HCT116 (cell line): ENCODE measurements at regions not wholly inside any gene's neighbourhood (a gene's known extent, or its start where the extent isn't known, plus 50 kb on each side); places are given as distances from the start of the nearest gene placed in this dataset.

Experiments used
- ATAC-seq: fragments of 200-7000 bp; cut with Tn5 transposase; 2 replicates; pipeline ENCODE4 v1.9.1; 2020; ENCODE audit warnings: mild to moderate bottlenecking, moderate library complexity
- BruUV-seq: library from RNA; stranded (reverse); fragments of 400-500 nt; replicated peaks from 2 replicates; lab custom pipeline; 2021; lab: Mats Ljungman, UMichigan
- CTCF ChIA-PET: fragments of 300-600 bp; sonication (Branson Sonifier 250); formaldehyde crosslinking; loops from one replicate; lab custom pipeline; 2021; ENCODE audit warnings: antibody characterized with exemption; lab: Charles Lee
- POLR2A ChIA-PET: fragments of 300-600, 350-600 bp; sonication (Branson Sonifier 250); formaldehyde crosslinking; loops from one replicate; lab custom pipeline; 2021; ENCODE audit warnings: antibody characterized with exemption; lab: Charles Lee
- RAD21 ChIA-PET, 2 experiments: fragments of 300-600 bp; sonication (Branson Sonifier 250); formaldehyde crosslinking; loops; one replicate each; lab custom pipeline; 2023; ENCODE audit warnings: low total read pairs in 2 of 2; ENCODE audit not compliant: uncharacterized antibody in 2 of 2, unreplicated experiment in 2 of 2, low non-redundant PET in 1 of 2; lab: Charles Lee
- DNase-seq: peaks from one replicate; pipeline ENCODE4 v3.0.0-alpha.2; 2010; ENCODE audit warnings: low read depth, low spot score
- H2AFZ ChIP-seq: fragments of 200-600 bp; shearing (Covaris generic), sonication (generic); 2 replicates; pipeline ENCODE4 v1.6.1; 2017; ENCODE audit warnings: low read depth, mixed run types, mixed read lengths, antibody characterized with exemption, low read length; ENCODE audit not compliant: poor library complexity, severe bottlenecking
- H3K27ac ChIP-seq: 2 replicates; pipeline ENCODE4 v1.5.1; 2012; ENCODE audit warnings: low read depth, low read length
- H3K27me3 ChIP-seq: fragments of 200-600 bp; sonication (generic); 2 replicates; pipeline ENCODE4 v1.6.1; 2016; ENCODE audit warnings: mixed run types, low read length, mixed read lengths; ENCODE audit not compliant: insufficient read depth
- H3K36me3 ChIP-seq, 2 experiments: fragments of 200-500 bp in 1 of 2; fragments of 200-600 bp in 1 of 2; sonication (Bioruptor generic) in 1 of 2; sonication (generic) in 1 of 2; 2 replicates each; pipeline versions ENCODE4 v1.5.1 to v1.6.1; 2014 to 2016; ENCODE audit warnings: low read length in 2 of 2, inconsistent platforms in 1 of 2, mixed read lengths in 1 of 2, mixed run types in 1 of 2; ENCODE audit not compliant: insufficient read depth in 2 of 2, control insufficient read depth in 1 of 2
- H3K4me1 ChIP-seq, 2 experiments: fragments of 200-600 bp in 1 of 2; sonication (generic) in 1 of 2; 2 replicates each; pipeline versions ENCODE4 v1.5.1 to v1.6.1; 2012 to 2017; ENCODE audit warnings: low read length in 2 of 2, inconsistent platforms in 1 of 2, mild to moderate bottlenecking in 1 of 2, mixed read lengths in 1 of 2, mixed run types in 1 of 2, moderate library complexity in 1 of 2; ENCODE audit not compliant: insufficient read depth in 2 of 2, control insufficient read depth in 1 of 2
- H3K4me2 ChIP-seq: fragments of 200-600 bp; sonication (generic); 2 replicates; pipeline ENCODE4 v1.6.1; 2017; ENCODE audit warnings: mixed run types, low read length, mixed read lengths
- H3K4me3 ChIP-seq, 2 experiments: fragments of 200-600 bp in 1 of 2; sonication (generic) in 1 of 2; replicated peaks in 1 of 2; 2 replicates each; pipeline ENCODE4 v1.5.1; 2011 to 2016; ENCODE audit warnings: low read length in 2 of 2, control low read depth in 1 of 2, low read depth in 1 of 2, mild to moderate bottlenecking in 1 of 2, mixed read lengths in 1 of 2, mixed run types in 1 of 2
- H3K79me2 ChIP-seq: fragments of 200-600 bp; sonication (generic); 2 replicates; pipeline ENCODE4 v1.6.1; 2017; ENCODE audit warnings: mild to moderate bottlenecking, mixed run types, low read length, moderate library complexity, mixed read lengths; ENCODE audit not compliant: insufficient read depth
- H3K9ac ChIP-seq: fragments of 200-600 bp; sonication (generic); 2 replicates; pipeline ENCODE4 v1.6.1; 2016; ENCODE audit warnings: low read length, mixed read lengths
- H3K9me2 ChIP-seq: fragments of 200-600 bp; sonication (generic), shearing (Covaris generic); 2 replicates; pipeline ENCODE4 v1.6.1; 2017; ENCODE audit warnings: mixed run types, mild to moderate bottlenecking, moderate library complexity; ENCODE audit not compliant: insufficient read depth
- H3K9me3 ChIP-seq, 2 experiments: fragments of 200-500 bp in 1 of 2; fragments of 200-600 bp in 1 of 2; sonication (Bioruptor generic) in 1 of 2; sonication (generic) in 1 of 2; 2 replicates each; pipeline ENCODE4 v1.6.1; 2014 to 2017; ENCODE audit warnings: low read length in 2 of 2, mixed read lengths in 2 of 2, inconsistent platforms in 1 of 2, low read depth in 1 of 2, mild to moderate bottlenecking in 1 of 2, mixed run types in 1 of 2, moderate library complexity in 1 of 2; ENCODE audit not compliant: control insufficient read depth in 1 of 2, insufficient read depth in 1 of 2
- H4K20me1 ChIP-seq: fragments of 200-600 bp; sonication (generic), shearing (Covaris generic); 2 replicates; pipeline ENCODE4 v1.6.1; 2017; ENCODE audit warnings: mixed run types, mild to moderate bottlenecking, moderate library complexity; ENCODE audit not compliant: insufficient read depth
- CEBPB ChIP-seq: IDR thresholded peaks from 2 replicates; pipeline ENCODE4 v1.6.1; 2012; ENCODE audit warnings: low read depth
- CTCF ChIP-seq, 3 experiments: fragments of 200-600 bp in 1 of 3; sonication (generic) in 1 of 3; IDR thresholded peaks in 2 of 3; conservative IDR thresholded peaks in 1 of 3; 2 replicates each; pipeline ENCODE4 v1.5.1; 2012 to 2017; ENCODE audit warnings: low read depth in 2 of 3, low read length in 2 of 3, antibody characterized with exemption in 1 of 3, borderline replicate concordance in 1 of 3, control low read depth in 1 of 3, mild to moderate bottlenecking in 1 of 3, mixed read lengths in 1 of 3, mixed run types in 1 of 3, moderate library complexity in 1 of 3; ENCODE audit not compliant: insufficient read depth in 1 of 3
- MAX ChIP-seq: IDR thresholded peaks from 2 replicates; pipeline ENCODE4 v1.6.1; 2012
- SIN3A ChIP-seq: IDR thresholded peaks from 2 replicates; pipeline ENCODE4 v1.6.1; 2012; ENCODE audit warnings: low read depth
- SP1 ChIP-seq: IDR thresholded peaks from 2 replicates; pipeline ENCODE4 v1.6.1; 2012; ENCODE audit warnings: low read depth
- SRF ChIP-seq: IDR thresholded peaks from 2 replicates; pipeline ENCODE4 v1.6.1; 2012; ENCODE audit warnings: low read depth
- ZFX ChIP-seq: fragments of 450-650 bp; IDR thresholded peaks from 2 replicates; pipeline ENCODE4 v1.6.1; 2017
- intact Hi-C: fragments of 100-400 bp; cut with micrococcal nuclease; formaldehyde crosslinking; loops from 2 replicates; pipeline ENCODE4 v1.10.0; 2022

- intact Hi-C loops: loop anchor here (5.0 kb wide), 1 partner anchor 637 kb away; no protein-coding TSS in a partner anchor
- DNase-seq: peak; percentile 1
- peak; percentile 40; the same call in 1 of the 2 replicates for ATAC-seq
- Histone ChIP-seq H2AFZ (no peak overlapping the region), H3K27me3 (no peaks in the 10 kb centered on the region), H3K27ac (no peak overlapping the region), H3K36me3 (no peaks in the 10 kb centered on the region), H3K9me2 (no peaks in the 10 kb centered on the region), H3K9me3 (no peaks in the 10 kb centered on the region), H4K20me1 (no peaks in the 10 kb centered on the region), H3K9ac (no peak overlapping the region), H3K4me2 (no peak overlapping the region), H3K4me3 (no peak overlapping the region), H3K4me1 (no peaks in the 10 kb centered on the region), H3K79me2 (no peaks in the 10 kb centered on the region)
- ChIA-PET RAD21 (no interaction called here), POLR2A (no interaction called here), CTCF (interaction anchor here (1.0 kb wide), 1 partner anchor 37 kb away, joined by 4 read pairs; no protein-coding TSS in a partner anchor)
- BruUV-seq: no TSS peak
- TF ChIP-seq CTCF (IDR thresholded peaks at IDR 0.05 in 2 of 3, conservative IDR thresholded peaks at IDR 0.05 in 1 of 3; ENCODE audit: borderline replicate concordance in 1 of 3, insufficient read depth in 1 of 3, low read depth in 2 of 3, low read length in 2 of 3): peak in 2 of 3 experiments; percentile 33 to 40; a peak in 3 of 6 replicates
- TF ChIP-seq MAX: no peak
These were observed 300.9 kb downstream of the SPIN4 start for GRCh38 chrX:63050225-63050624.

- Histone ChIP-seq H3K9ac (no peak overlapping the region), H3K4me3 (no peak overlapping the region), H3K9me2 (no peaks in the 10 kb centered on the region), H3K27ac (no peak overlapping the region), H3K27me3 (no peaks in the 10 kb centered on the region), H3K36me3 (no peaks in the 10 kb centered on the region), H3K79me2 (no peaks in the 10 kb centered on the region), H3K9me3 (no peaks in the 10 kb centered on the region), H3K4me2 (no peak overlapping the region), H4K20me1 (no peaks in the 10 kb centered on the region), H2AFZ (no peak overlapping the region), H3K4me1 (no peaks in the 10 kb centered on the region)
- ChIA-PET CTCF (no interaction called here), POLR2A (no interaction called here), RAD21 (no interaction called here)
- no peak for ATAC-seq
- intact Hi-C loops: no loop called here
- BruUV-seq: no TSS peak
- no peak for DNase-seq
- TF ChIP-seq SP1 (no peak), SIN3A (no peak), SRF (no peak), ZFX (no peak), CEBPB (no peak)
These were observed 318.3 kb downstream of the SPIN4 start for GRCh38 chrX:63032811-63033210.
